IPS DF 4.7 (cell line): ENCODE measurements at regions not wholly inside any gene's neighbourhood (a gene's known extent, or its start where the extent isn't known, plus 50 kb on each side); places are given as distances from the start of the nearest gene placed in this dataset.
"Not testable (repeated sequence)": the region's sequence is repeated elsewhere in the genome, so short reads cannot be mapped to it uniquely, and the experiment has no call there.

Experiments used
- DNase-seq: peaks from one replicate; pipeline ENCODE4 v3.0.0-alpha.2; 2013; ENCODE audit warnings: low spot score; ENCODE audit errors: extremely low read depth

DNA sequence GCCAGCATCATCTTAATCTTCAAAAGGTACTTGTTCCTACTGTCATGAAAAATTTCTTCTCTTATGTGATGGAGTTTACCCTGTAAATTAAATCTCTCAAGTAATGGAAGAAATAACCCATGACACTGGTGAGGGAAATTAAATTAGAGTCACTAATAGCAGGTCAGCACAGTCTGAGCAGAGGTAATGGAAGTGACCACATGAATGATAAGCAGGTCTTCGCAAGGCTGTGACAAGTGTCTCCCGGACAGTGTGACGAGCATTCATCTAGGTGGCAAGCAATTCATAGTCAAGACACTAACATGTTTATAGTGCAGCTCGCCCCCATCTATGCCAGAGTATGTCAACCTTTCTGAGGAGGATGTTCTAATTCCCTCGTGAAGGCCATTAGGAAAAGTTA is 249.2 kb downstream of the FRK start:
- DNase-seq = no peak

DNA sequence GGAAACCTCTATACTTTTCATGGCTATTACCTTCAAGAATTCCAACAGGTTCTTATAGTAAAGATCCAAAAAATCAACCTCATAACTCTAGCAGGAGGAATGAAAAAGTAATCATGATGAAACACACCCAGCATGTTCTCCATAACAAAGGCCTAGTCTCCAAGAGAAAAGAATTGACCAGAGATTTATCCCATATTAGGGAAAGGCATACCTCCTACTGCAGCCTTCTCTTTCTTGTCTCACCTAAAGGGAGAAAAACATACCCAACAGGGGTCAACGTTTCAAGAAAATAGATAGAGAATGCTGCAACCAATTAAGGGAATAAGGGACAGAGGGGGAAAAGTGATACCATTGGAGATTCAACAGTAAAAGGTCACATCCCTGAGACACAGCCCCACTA is 262.5 kb downstream of the FRK start:
- no peak for DNase-seq

DNA sequence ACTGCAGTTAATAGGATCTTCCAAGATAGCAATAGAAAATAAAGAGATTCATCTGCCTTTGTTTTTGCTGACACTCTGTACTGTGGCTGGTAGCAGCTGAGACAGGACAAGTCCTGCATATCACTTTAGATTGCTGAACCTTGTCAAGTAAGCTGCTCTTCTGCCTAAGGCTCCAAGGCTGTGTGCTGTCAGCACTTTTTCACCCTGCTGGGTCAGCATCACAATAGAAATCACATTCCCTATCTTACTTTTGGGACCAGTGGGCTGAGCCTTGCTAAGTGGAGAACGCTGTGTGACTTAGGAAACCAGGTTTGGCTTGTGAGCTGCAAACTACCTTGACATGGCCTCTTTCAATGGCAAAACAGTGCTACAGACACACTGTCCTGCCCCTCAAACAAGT is 263.9 kb downstream of the FRK start:
- DNase-seq = peak; percentile 7

DNA sequence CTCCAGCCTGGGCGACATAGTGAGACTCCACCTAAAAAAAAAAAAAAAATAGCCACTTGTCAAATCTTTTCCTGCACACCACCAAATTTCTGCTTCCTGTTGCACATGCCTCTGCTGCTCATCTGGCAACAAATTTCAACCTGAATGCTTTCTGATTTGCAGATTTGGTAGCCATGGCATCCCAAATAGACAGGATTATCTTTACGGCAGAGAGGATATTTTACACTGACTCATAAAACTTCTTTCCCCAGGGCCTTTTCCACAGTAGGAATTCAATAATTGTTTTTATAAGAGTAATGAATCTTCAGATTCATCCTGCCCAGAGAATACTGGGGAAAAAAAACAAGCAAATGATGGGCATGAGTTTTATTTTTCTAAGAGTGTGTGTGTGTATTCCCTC is 264.6 kb downstream of the FRK start:
- DNase-seq = no peak

DNA sequence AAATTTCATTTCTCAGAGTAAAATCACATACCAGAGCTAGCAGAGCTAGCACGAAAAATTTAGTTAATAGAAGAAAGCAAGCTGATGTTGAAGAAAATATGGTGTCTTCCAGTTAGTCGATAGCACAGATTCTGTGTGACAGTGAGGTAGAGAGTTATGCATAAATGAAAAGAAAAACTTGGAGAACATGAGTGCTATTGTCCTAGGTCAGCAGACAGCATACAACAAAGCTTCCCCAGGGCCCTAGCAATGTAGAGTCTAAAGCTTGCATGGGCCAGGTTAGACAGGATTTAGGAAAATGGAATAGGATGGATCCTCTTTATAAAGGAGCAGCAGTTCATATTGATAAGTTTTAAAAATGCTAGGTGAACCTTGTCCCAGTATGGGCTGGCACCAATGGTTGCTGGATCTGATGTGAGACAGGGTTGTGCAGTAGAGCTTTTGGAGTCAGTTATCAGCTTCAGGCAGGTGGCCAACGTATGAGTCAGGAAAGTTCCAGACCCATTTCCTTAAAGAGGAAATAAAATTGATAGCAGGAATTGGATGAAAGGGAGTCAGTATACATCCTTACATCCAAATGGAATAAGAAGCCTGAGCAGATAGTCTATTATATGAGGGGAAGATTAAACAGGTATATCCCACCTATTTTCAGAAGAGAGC is 277.2 kb downstream of the FRK start:
- DNase-seq = no peak

DNA sequence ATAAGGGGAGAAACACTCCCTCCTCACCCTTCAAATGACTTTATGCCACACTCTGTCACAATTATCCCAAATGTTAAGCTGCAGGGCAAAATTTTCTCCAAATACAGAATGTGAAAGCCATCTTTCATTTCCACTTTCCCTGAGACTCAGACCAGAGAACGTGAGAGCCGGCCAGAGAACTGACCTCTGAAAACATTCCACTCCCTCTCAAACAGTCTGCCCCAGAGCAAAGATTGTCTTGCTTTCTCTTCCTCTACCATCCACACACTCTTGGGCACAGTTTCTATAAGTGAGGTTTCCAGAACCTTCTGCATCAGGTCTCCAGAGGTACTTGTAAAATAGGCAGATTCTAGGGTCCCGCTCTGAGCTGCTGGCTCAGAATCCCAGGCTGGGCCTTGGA is 278.1 kb downstream of the FRK start:
- DNase-seq = no peak

DNA sequence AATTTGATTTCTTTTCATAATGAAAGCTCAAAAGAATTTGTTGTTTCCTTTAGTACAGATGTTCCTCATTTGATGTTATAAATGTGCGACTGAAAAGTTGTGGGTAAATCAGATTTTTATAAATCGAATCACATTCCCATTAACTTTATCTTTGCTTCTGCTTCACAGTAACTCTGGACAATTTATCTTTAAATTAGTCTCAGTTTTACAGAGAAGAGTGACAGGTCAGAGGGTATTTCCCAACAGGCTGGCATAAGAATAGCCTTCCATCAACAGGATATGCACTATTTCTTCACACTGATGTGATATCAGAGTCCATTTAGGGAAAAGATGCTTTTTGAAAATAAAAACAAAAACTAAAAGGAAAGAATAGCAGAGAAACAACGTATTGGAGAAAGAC is 286.9 kb downstream of the FRK start:
- DNase-seq = no peak

DNA sequence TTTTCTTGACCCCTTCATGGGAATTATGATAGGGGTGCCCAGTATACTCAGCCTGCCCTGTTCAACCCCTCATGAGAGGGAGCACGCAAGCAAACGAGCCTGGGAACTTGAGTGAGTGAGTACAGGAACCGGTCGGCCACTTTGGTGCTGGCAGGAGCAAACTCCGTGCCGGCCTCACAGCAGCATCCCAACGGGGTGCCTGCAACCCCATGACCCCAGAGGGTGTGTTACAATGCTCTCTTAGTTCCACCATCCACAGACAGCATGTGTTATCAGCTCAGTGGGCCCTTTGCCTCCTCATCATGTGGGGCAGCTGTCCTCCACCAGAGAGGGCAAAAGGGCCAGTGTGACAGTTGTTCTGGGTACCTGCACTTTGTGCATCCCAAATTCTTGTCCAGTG is 289.8 kb downstream of the FRK start:
- no peak for DNase-seq

DNA sequence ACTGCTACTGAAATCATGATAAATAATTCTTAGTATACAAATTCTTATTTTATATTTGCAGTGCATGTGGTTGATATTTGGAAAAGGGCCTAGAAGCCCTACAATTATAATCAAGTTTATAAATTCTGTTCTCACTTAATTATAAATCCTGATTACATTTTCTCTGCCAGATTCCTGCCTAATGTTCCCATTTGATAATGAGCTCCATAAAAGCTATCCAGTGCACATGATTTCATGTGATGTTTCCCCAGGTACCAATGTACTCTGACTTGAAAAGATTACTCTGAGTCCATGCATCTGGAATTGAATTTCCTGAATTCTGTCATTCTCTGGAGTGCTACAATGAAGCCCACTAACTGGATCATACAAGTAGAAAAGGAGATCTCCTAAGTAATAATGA is 292.2 kb downstream of the FRK start:
- DNase-seq = no peak

DNA sequence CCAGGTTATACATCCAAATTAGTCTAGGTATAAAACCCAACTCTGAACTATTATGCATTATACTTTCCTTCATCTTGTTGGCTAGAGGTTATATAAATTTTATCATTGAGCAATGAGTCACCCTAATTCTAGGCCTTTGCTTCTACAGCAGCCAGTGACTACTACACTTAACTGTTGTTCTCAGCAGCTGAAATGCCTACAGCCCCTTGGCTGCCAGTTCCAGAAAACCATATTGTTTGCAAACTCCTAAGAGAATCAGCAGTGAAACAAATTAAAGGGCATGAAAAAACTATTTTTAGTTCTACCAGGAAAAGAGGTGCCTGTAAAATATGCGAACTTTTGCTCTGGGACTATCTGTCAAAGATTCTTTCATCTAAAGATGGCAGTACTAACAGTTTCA is 292.8 kb downstream of the FRK start:
- DNase-seq = no peak

DNA sequence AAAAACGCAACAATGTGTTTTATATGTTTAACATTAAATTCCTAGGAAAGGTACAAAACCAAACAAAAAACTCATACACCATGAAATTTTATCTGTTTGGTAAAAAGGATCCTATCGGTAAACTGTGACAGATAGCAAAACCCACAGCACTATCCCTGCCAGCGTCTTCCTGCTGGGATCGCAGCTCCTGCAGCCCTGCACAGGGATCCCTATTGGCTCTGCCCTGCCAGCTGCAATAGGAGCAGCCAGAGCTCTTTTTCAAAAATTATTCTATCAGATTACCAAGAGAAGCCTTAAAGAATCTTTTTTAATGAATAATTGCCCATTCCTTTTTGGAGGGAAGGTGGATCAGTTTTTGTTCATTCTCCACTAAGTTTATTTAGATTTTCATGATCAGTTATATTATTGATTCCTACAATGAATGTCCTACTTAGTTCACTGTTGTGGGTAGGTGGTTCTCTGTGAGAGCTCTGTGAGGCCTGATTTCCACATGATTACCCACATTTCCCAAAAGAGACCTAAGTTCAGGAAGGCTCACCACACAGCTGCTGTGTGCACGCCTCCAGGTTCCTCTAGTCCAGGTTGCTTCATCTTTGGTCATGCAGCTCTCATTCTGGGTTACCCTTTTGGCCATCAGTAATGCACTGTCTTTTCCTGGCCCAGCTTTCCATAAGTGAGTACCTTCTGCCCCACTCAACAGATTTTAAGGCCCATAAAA is 293.8 kb downstream of the FRK start:
- no peak for DNase-seq

DNA sequence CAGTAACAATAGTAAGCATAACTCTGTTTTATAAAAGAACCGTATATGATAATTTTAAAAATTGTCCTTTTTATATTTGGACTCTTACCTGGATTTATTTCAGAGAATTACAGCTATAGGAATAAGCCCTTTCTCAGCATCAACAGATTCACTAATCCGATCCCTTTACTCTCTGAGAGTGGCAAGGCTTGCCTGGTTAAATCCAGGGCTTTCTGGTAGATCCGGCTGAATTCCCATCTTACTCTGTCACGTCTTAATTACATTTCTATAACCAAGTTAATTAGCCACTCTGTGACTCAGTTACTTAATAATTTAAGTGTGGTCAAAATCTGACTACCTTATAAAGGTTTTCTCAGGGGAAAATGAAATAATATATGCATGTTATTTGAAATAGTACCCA is 294.7 kb downstream of the FRK start:
- no peak for DNase-seq

DNA sequence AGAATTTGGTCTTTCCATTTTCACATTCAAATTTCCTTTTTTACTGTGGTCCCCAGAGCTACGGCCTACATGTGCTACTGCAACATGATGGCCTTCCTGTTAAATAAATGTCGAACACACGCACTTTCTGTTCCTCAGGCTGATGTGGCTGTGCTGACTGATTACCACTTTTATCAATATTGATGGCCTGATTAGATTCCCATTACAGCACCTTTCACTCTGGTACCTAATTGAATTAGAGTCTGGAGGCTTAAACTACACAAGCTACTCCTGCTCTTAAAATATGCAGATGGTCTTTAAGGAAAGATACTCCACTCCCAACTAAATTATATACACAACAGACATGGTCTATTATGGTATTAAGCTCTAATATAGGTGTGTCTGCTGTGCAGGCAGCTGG is 301.6 kb downstream of the FRK start:
- no peak for DNase-seq

DNA sequence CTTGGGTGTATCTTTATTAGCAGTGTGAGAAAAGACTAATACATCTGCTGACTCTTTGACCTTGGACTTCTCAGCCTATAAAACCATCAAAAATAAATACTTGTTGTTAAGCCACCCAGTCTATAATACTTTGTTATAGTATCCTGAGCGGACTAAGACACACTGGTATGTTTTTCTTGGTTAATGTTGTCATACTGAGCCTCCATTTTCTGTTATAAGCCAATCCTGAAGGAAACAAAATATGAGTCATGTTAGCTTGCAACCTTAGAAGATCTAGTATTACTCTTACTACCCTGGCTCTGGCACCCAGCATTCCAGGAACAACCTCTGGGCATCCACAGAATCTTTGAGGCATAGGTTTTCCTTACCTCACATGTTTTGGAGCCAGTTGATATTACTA is 307.2 kb downstream of the FRK start:
- DNase-seq = no peak

DNA sequence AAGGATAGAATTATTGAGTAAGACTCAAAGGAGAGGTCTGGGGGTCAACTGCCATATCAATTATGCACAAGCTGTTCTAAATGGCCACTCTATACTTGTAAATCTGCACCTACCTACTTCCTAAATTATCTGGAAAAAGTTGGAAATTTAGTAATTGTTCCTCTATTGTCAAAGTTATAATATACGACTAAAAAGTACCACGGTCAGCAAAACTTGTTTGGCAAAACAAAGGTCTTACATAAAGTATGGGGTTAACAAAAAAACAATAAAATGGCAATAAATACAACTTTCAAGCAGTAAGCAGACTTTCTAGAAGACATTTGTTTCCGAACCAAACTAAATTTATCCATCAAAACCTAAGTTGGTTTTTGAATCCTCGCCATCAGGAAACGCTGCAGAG is 309.7 kb downstream of the FRK start:
- no peak for DNase-seq

DNA sequence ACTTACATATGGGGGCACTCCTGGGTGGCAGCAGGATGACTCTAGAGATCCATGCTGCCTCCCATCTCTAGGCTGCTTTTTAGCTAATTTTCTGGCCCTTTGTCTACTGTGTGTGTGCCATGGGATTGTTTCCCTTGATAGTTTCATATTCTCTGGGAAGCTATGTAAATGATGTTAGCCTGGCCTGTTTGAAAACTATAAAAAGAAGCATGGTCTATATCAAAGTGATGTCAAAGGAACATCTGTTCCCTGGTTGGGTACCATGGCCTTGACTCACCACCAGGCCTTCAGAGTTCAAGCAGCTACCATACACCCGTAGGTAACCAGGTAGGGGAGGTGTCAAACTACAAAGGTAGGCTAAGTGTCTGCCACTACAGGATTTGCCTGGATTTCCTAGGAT is 310.4 kb downstream of the FRK start:
- no peak for DNase-seq

DNA sequence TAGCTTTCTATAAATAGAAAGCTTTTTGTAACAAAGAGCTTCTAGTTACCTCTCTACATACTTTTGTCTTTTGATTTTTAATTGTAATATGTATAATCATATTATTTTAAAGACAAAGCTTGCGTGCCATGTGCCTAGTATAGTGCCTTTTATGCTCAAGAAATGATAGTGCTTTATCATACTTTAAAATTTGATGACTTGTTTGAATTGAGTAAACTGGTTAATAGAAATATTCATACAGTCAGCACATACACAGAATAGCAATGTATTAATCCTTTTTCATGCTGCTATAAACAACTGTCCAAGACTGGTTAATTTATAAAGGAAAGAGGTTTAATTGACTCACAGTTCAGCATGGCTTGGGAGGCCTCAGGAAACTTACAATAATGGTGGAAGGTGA is 313.0 kb downstream of the FRK start:
- no peak for DNase-seq

DNA sequence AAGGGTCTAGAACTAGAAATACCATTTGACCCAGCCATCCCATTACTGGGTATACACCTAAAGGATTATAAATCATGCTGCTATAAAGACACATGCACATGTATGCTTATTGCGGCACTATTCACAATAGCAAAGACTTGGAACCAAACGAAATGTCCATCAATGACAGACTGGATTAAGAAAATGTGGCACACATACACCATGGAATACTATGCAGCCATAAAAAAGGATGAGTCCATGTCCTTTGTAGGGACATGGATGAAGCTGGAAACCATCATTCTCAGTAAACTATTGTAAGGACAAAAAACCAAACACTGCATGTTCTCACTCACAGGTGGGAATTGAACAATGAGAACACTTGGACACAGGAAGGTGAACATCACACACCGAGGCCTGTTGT is 314.1 kb downstream of the FRK start:
- DNase-seq = not testable (repeated sequence)

DNA sequence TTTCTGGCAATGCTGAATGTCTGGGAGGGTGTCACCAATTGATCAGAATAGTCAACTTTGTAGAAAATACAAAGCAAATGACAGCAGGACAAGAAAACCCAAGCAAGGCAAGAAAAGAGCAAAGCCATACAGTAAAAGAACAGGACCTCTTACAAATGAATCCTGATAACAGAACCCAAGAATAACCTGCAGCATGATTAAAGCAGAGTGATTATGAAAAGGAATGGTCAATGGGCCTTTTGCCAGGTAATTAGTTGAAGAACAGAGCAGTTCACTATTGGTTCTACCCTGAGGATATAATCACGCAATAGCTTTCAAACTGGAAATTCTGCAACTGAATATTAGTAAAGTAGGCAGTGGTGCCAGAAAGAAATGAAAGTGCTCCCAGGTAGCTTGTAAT is 319.8 kb downstream of the FRK start:
- DNase-seq = no peak

DNA sequence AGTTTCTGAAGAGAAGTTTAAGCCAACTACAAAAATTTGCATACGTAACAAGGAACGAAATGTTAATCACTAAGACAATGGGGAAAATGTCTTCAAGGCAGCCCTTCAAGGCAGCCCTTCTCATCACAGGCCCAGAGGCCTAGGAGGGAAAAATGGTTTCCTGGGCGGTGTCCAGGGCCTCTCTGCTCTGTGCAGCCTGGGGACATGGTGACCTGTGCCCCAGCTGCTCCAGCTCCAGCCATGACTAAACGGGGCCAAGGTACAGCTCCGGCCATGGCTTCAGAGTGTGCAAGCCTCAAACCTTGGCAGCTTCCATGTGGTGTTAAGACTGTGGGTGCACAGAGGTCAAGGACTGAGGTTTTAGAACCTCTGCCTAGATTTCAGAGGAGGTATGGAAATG is 325.1 kb downstream of the FRK start:
- DNase-seq = no peak

DNA sequence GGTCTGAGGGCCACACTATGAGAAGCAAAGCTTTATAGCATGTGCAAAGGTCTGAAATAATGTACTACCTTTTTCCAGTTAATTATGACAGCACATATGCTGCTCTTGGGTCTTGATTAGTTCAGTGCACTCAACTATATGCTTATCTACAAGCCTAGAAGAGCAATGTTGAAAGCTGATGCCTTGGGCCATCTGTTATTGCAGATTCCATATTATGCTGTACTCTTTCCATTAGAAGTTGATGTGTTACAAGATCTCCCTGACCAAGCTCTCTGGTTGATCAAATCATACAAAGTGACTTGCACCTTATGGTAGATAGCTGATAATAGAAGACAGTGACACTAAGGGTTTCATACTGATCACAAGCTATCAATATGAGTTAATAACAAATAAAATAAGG is 327.3 kb downstream of the FRK start:
- DNase-seq = no peak

DNA sequence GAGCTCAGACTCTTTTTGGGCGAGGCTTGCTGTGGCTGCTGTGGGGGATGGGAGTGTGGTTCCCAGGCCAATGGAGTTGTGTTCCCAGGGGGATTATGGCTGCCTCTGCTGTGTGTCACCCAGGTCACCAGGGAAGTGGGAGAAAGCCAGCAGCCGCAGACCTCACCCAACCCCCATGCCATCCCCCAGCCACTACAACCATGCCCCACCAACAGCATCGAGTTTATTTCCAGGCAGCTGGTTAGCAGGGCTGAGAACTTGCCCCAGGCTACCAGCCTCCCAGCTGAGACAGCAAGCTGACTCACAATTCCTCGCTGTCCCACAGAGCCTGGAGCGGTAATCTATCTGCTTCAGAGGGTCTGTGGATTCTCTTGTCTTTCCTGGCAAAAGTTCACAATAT is 331.7 kb downstream of the FRK start:
- no peak for DNase-seq

DNA sequence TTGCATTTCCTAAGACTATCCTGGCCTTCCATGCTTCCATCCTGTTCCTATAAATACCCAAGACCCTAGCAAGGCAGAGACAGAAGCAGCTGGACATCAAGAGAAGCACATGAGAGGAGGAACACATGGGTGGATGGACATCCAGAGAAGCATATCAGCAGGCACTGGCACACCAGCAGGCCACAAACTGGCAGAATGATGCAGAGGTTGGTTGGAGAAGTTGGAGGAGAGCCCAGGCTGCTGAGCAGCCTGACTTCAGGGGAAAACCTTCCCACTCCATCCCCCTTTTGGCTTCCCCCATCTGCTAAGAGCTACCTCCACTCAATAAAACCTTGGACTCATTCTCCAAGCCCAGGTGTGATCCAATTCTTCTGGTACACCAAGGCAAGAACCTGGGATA is 332.5 kb downstream of the FRK start:
- DNase-seq = no peak

DNA sequence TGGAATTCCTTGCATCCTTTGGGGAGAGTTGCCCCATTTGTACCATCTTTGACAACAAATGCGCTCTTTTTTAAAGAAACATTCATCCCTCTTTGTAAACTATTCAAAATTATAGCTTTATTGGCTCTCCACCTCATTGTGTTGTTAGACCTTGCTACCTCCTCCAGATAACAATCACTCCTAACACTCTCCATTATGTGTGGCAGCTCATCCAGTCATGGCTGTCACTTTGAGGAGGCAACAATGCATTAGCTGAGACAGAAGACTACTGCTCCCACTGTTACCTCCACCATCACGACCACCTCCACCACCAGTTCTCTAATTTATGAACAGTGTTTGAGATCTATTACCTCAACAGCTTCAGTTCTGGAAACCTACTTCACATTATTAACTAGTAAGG is 339.1 kb downstream of the FRK start:
- DNase-seq = no peak
